GM04503 (cell line): ENCODE measurements at regions not wholly inside any gene's neighbourhood (a gene's known extent, or its start where the extent isn't known, plus 50 kb on each side); places are given as distances from the start of the nearest gene placed in this dataset.

ENCODE experiments used
- DNase-seq: peaks from one replicate; pipeline ENCODE4 v3.0.0-alpha.2; 2012; ENCODE audit warnings: low read depth

- DNase-seq: no peak
These were observed 1083.2 kb downstream of the FLRT2 start for GRCh38 chr14:86613126-86613525.

- DNase-seq: no peak
These were observed 1074.6 kb downstream of the FLRT2 start for GRCh38 chr14:86604561-86604960.

- no peak for DNase-seq
These were observed 1072.3 kb downstream of the FLRT2 start for GRCh38 chr14:86602263-86602662.

GRCh38 chr14:86601813-86602212 is 1071.9 kb downstream of the FLRT2 start:
- DNase-seq: no peak

- no peak for DNase-seq
These were observed 1067.3 kb downstream of the FLRT2 start for GRCh38 chr14:86597279-86597678.

GRCh38 chr14:86596024-86596423 is 1066.1 kb downstream of the FLRT2 start:
- no peak for DNase-seq

GRCh38 chr14:86575141-86575540 is 1045.2 kb downstream of the FLRT2 start:
- peak; percentile 6 for DNase-seq

- no peak for DNase-seq
These were observed 1044.8 kb downstream of the FLRT2 start for GRCh38 chr14:86574778-86575129.

GRCh38 chr14:86574051-86574777 is 1044.3 kb downstream of the FLRT2 start:
- peak; percentile 27 for DNase-seq

GRCh38 chr14:86570371-86570770 is 1040.4 kb downstream of the FLRT2 start:
- DNase-seq: no peak

- DNase-seq: no peak
These were observed 1013.6 kb downstream of the FLRT2 start for GRCh38 chr14:86543521-86543920.

- no peak for DNase-seq
These were observed 1012.0 kb downstream of the FLRT2 start for GRCh38 chr14:86541972-86542371.

- DNase-seq: no peak
These were observed 1010.8 kb downstream of the FLRT2 start for GRCh38 chr14:86540636-86541247.

GRCh38 chr14:86539361-86540070 is 1009.6 kb downstream of the FLRT2 start:
- no peak for DNase-seq

- DNase-seq: no peak
These were observed 1003.9 kb downstream of the FLRT2 start for GRCh38 chr14:86533834-86534233.

GRCh38 chr14:86532219-86532618 is 1002.3 kb downstream of the FLRT2 start:
- DNase-seq: no peak

- DNase-seq: no peak
These were observed 1000.5 kb downstream of the FLRT2 start for GRCh38 chr14:86530457-86530856.

- no peak for DNase-seq
These were observed 997.4 kb downstream of the FLRT2 start for GRCh38 chr14:86527312-86527711.

- no peak for DNase-seq
These were observed 995.7 kb downstream of the FLRT2 start for GRCh38 chr14:86525673-86526072.

- DNase-seq: no peak
These were observed 991.9 kb downstream of the FLRT2 start for GRCh38 chr14:86521843-86522242.

GRCh38 chr14:86521031-86521730 is 991.2 kb downstream of the FLRT2 start:
- DNase-seq: no peak

- DNase-seq: no peak
These were observed 988.4 kb downstream of the FLRT2 start for GRCh38 chr14:86518298-86518697.

GRCh38 chr14:86515195-86515594 is 985.3 kb downstream of the FLRT2 start:
- DNase-seq: no peak
